ENCODE measurements at regions not wholly inside any gene's neighbourhood (a gene's known extent, or its start where the extent isn't known, plus 50 kb on each side); places are given as distances from the start of the nearest gene placed in this dataset.

DNA sequence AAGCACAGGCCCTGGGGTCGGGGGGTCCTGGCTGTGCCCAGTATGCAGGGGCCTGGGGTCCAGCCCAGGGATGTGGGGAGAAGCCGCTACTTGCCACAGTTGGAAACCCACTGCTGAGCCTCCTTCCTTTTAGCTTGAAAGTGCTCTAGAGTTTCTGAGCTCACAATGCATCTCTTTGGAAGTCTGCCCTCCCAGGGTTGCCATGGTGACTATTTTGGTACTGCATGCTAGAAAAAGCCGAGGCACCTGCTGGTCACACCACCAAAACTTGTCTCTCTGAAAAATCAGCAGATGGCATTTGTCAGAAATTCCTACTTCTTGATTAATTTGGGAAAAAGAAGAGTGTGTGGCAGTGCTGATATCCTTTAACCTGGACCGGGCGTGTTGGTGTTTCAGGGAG is 151.8 kb downstream of the SEC61B start:
- H3K4me3 ChIP-seq (replicated peaks in 1 of 2; ENCODE audit: low read depth in 2 of 2, low read length in 2 of 2) = no peak overlapping the region
- TF ChIP-seq, protein P1, sequence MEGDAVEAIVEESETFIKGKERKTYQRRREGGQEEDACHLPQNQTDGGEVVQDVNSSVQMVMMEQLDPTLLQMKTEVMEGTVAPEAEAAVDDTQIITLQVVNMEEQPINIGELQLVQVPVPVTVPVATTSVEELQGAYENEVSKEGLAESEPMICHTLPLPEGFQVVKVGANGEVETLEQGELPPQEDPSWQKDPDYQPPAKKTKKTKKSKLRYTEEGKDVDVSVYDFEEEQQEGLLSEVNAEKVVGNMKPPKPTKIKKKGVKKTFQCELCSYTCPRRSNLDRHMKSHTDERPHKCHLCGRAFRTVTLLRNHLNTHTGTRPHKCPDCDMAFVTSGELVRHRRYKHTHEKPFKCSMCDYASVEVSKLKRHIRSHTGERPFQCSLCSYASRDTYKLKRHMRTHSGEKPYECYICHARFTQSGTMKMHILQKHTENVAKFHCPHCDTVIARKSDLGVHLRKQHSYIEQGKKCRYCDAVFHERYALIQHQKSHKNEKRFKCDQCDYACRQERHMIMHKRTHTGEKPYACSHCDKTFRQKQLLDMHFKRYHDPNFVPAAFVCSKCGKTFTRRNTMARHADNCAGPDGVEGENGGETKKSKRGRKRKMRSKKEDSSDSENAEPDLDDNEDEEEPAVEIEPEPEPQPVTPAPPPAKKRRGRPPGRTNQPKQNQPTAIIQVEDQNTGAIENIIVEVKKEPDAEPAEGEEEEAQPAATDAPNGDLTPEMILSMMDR (IDR thresholded peaks at IDR 0.05; ENCODE audit: low read depth, low read length) = no peak
- DNase-seq (ENCODE audit: low read depth in 2 of 2) = no peak

DNA sequence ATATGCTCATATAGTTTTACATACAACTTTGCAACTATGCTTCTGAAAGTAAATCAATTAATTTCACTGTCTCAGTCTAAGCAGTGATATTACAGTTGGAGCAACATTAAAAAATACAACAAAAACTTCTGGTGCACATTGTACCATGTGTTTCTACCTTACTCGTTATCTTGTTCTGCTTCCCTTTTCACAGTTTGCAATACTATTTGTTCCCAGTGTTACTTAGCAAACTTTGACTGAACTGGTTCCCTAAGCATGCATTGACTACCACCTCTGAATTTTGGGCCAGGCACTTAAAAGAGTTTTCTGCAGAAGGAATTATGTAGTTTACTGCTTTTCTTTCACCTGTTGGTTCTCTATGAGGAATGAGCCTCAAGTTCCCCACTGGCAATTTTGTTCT is 152.7 kb downstream of the SEC61B start:
- DNase-seq (ENCODE audit: low read depth in 2 of 2) = no peak
- TF ChIP-seq, protein P1 (IDR thresholded peaks at IDR 0.05; ENCODE audit: low read depth, low read length) = no peak
- no peak overlapping the region for H3K4me3 ChIP-seq (replicated peaks in 1 of 2; ENCODE audit: low read depth in 2 of 2, low read length in 2 of 2)

DNA sequence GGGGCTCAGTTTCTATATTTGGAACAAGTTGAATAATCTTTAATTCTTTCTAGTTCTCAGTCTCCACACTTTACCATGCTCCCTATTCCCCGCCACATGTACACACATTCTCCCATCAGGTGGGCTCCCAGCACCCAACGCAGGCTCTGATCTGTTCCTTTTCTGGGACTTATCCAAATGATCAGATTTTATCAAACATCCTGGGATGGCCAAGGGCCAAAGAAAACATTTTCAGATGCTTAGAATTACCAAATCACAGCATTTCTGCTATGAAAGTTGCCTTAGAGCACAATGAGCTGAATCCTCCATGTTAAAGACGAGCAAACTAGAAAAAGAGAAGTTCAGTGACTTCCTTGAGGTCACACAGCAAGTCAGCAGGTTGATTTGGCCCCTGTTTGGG is 153.4 kb downstream of the SEC61B start:
- DNase-seq (ENCODE audit: low read depth in 2 of 2) = no peak
- H3K4me3 ChIP-seq (replicated peaks in 1 of 2; ENCODE audit: low read depth in 2 of 2, low read length in 2 of 2) = no peak overlapping the region
- TF ChIP-seq, protein P1 (IDR thresholded peaks at IDR 0.05; ENCODE audit: low read depth, low read length) = no peak

DNA sequence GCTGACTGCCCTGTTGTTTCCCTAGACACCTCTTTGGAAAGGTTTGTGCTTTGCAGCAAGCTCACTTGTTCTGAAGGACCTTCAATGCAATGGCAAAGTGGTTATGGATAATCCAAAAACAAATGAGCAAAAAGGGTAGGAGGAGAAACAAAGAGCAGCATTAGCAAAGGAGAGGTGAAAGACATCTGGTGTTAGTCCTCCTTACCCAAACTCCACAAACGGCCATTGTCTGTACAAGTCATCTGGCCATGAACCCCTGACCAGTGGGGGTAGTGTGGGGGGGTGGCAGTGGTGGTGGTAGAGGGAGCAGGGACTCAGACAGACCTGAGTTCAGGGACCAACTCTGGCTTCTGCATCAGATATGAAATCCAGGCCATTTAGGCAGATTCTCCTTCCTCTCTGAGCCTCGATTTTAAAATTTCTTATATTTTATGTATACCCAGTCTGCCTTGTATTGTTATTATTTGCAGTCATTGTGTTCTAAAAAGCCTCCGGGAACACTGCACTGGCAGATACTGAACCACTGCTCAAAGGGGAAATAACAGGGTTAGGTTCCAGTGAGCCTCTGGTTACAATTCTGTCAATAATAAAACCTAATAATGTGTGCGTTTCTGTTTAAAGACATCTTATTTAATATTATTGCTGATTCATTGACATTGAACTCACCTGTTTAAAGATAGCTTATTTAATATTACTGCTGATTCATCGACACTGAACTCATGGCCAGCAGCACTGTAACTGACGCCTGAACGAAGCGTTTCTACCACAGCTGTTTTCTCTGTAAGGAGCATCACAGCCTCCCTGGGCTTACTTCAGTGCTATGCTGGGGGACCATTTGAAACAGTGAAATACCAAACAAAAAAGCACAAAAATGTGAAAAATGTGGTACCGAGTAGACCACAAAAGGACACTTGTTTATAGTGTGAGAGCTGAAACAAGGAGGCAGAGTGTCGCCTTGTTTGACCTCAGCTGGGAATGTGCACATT is 156.0 kb downstream of the SEC61B start:
- TF ChIP-seq, protein P1 (IDR thresholded peaks at IDR 0.05; ENCODE audit: low read depth, low read length) = no peak
- H3K4me3 ChIP-seq (replicated peaks in 1 of 2; ENCODE audit: low read depth in 2 of 2, low read length in 2 of 2) = no peak overlapping the region
- no peak for DNase-seq (ENCODE audit: low read depth in 2 of 2)

DNA sequence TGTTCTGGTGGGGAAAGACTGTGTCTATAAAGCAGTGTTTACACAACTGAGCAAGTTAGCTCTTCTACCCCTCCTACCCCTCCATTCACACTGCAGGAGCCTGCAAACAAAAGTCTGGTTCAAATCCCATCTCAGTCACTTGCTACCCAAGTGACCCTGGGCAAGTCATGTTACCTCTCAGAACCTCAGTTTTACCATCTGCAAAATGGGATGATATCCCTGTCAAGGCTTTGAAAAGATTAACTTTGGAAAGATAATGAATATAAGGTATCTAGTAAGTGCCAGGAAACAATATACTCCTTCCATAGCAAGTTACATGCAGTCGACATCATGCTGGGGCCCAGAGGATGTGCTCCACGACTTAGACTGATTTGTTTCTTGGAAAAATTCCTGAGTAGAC is 161.5 kb downstream of the SEC61B start:
- no peak for DNase-seq (ENCODE audit: low read depth in 2 of 2)
- TF ChIP-seq, protein P1 (IDR thresholded peaks at IDR 0.05; ENCODE audit: low read depth, low read length) = no peak
- no peak overlapping the region for H3K4me3 ChIP-seq (replicated peaks in 1 of 2; ENCODE audit: low read depth in 2 of 2, low read length in 2 of 2)

DNA sequence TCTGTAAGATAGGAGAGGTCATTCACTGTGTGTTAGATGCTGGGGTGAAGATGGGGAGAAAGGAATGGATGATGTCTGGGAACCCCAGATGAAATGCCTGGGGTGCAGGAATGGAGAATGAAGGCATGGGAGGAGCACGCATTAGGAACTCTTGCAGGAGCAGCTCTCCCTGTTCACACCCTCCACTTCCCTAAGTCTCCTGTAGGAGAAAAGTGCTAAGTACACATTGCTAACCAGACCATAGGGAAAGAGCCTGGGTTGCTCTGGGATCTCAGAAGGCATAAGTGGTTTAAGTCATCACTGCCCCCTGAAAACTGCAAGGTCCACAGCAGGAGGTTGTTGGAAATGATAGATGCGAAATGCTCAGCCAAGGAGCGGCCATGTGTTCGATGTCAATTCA is 163.1 kb downstream of the SEC61B start:
- no peak for DNase-seq (ENCODE audit: low read depth in 2 of 2)
- TF ChIP-seq, protein P1 (IDR thresholded peaks at IDR 0.05; ENCODE audit: low read depth, low read length) = no peak
- H3K4me3 ChIP-seq (replicated peaks in 1 of 2; ENCODE audit: low read depth in 2 of 2, low read length in 2 of 2) = no peak overlapping the region
